ENCODE measurements at regions not wholly inside any gene's neighbourhood (a gene's known extent, or its start where the extent isn't known, plus 50 kb on each side); places are given as distances from the start of the nearest gene placed in this dataset.

DNA sequence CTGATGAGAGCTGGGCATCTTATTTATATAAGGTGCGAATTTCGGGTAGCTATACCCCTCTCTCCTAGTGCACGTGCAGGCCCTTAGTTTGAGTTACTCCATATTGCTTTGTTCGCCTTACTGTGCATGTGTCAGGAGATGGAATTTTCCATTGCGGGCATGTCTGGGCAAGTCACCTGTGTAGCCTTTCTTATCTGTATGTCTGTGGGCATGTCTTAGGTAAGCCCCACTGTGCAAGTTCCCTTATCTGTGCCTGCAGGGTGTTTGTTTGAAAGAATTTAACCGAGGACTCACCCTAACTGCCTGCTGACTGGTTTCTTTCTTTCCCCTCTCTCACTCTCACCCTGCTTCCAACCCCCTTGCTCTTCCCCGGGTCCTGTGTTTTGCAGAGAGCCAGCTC lies 140.7 kb upstream of the RANBP3L start:
- no peak overlapping the region for H3K4me3 ChIP-seq (ENCODE audit: low read depth in 2 of 2, low read length in 2 of 2)
- POLR2A ChIA-PET: no interaction called here
- TF ChIP-seq REST (IDR thresholded peaks at IDR 0.05; ENCODE audit: insufficient read depth in 1 of 2, low read depth in 2 of 2, low read length in 1 of 2): no peak
- TF ChIP-seq CTCF (IDR thresholded peaks at IDR 0.05): no peak
- no peak for TF ChIP-seq POLR2AphosphoS5 (IDR thresholded peaks at IDR 0.05; ENCODE audit: low read depth, low read length)
- no peak for TF ChIP-seq TCF7L2 (IDR thresholded peaks at IDR 0.05; ENCODE audit: low read depth, low read length)
- no peak for TF ChIP-seq SIN3A (IDR thresholded peaks at IDR 0.05; ENCODE audit: borderline replicate concordance, insufficient read depth, low read depth, low read length)
- H3K9me3 ChIP-seq (ENCODE audit: control insufficient read depth, insufficient read depth, low read depth, low read length): no peaks in the 10 kb centered on the region
- intact Hi-C loops (cut with micrococcal nuclease; ENCODE audit: unreplicated experiment) (no loop called here), in situ Hi-C loops (cut with HindIII; ENCODE audit: low pct_unique_long_range_greater_than_20kb, low sequenced_read_pairs) (no loop called here)
- no TSS peak for BruUV-seq (replicated peaks)
- no peaks in the 10 kb centered on the region for H3K4me1 ChIP-seq (ENCODE audit: control insufficient read depth, insufficient read depth, low read length)
- no peaks in the 10 kb centered on the region for H3K36me3 ChIP-seq (ENCODE audit: control insufficient read depth, insufficient read depth, low read length)
- no peak overlapping the region for H3K27ac ChIP-seq (ENCODE audit: low read length)
- CTCF ChIA-PET: interaction anchor here (0.7 kb wide), 1 partner anchor 259 kb away, joined by 4 read pairs; no protein-coding TSS in a partner anchor
- DNase-seq (ENCODE audit: low read depth, low spot score) (no peak), ATAC-seq (no peak)
- H3K27me3 ChIP-seq (ENCODE audit: control insufficient read depth, insufficient read depth, low read length): peaks cover 3% of the 10 kb centered on the region; the same call in 1 of the 2 replicates

DNA sequence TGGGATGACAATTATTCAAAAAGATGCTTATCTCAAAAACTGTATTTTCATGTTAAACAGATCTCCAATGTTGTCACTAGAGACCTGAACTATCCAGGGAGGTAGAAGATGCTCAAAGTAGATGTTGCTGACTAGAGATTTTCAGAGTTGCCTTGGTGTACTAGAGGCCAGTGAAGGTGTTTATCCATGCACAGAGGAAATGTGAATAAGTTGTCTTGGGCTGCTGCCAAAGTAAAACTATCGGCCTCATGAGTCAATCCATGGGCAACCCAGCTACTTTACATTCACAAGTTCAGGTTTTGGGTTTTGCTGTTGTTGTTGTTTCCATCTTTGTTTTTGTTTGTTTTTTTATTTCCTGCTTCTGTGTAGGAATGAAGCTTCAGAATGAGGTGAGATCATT lies 141.1 kb upstream of the RANBP3L start:
- TF ChIP-seq POLR2AphosphoS5 (IDR thresholded peaks at IDR 0.05; ENCODE audit: low read depth, low read length) (no peak), SIN3A (IDR thresholded peaks at IDR 0.05; ENCODE audit: borderline replicate concordance, insufficient read depth, low read depth, low read length) (no peak), CTCF (IDR thresholded peaks at IDR 0.05) (no peak), REST (IDR thresholded peaks at IDR 0.05; ENCODE audit: insufficient read depth in 1 of 2, low read depth in 2 of 2, low read length in 1 of 2) (no peak), TCF7L2 (IDR thresholded peaks at IDR 0.05; ENCODE audit: low read depth, low read length) (no peak)
- DNase-seq (ENCODE audit: low read depth, low spot score) (no peak), ATAC-seq (no peak)
- in situ Hi-C loops (cut with HindIII; ENCODE audit: low pct_unique_long_range_greater_than_20kb, low sequenced_read_pairs) (no loop called here), intact Hi-C loops (cut with micrococcal nuclease; ENCODE audit: unreplicated experiment) (no loop called here)
- POLR2A ChIA-PET: no interaction called here
- no TSS peak for BruUV-seq (replicated peaks)
- CTCF ChIA-PET: interaction anchor here (0.6 to 0.7 kb wide), 2 partner anchors 258 to 334 kb away, joined by 3 to 4 read pairs; no protein-coding TSS in a partner anchor
- no peak overlapping the region for H3K27ac ChIP-seq (ENCODE audit: low read length)
- H3K4me3 ChIP-seq (ENCODE audit: low read depth in 2 of 2, low read length in 2 of 2): no peak overlapping the region
- H3K9me3 ChIP-seq (ENCODE audit: control insufficient read depth, insufficient read depth, low read depth, low read length): no peaks in the 10 kb centered on the region
- H3K36me3 ChIP-seq (ENCODE audit: control insufficient read depth, insufficient read depth, low read length): no peaks in the 10 kb centered on the region
- peaks cover 3% of the 10 kb centered on the region; the same call in 1 of the 2 replicates for H3K27me3 ChIP-seq (ENCODE audit: control insufficient read depth, insufficient read depth, low read length)
- H3K4me1 ChIP-seq (ENCODE audit: control insufficient read depth, insufficient read depth, low read length): no peaks in the 10 kb centered on the region

All from Panc1 (cell line).